GM23338 (cell line): ENCODE measurements at regions not wholly inside any gene's neighbourhood (a gene's known extent, or its start where the extent isn't known, plus 50 kb on each side); places are given as distances from the start of the nearest gene placed in this dataset.

Source experiments
- ATAC-seq: fragments of 200-7000 bp; cut with Tn5 transposase; 3 replicates; pipeline ENCODE4 v1.9.1; 2020
- DNase-seq: peaks from one replicate; pipeline ENCODE4 v3.0.0-alpha.2; 2015; ENCODE audit warnings: low spot score
- H2AFZ ChIP-seq: fragments of 200-600 bp; sonication (generic); 2 replicates; pipeline ENCODE4 v1.8.0; 2016; ENCODE audit warnings: antibody characterized with exemption, mild to moderate bottlenecking, moderate library complexity
- H3F3A ChIP-seq: fragments of 200-600 bp; sonication (generic); replicated peaks from 2 replicates; pipeline ENCODE4 v1.8.0; 2017; ENCODE audit warnings: antibody characterized with exemption, mixed run types, low read depth
- H3K27ac ChIP-seq: fragments of 200-600 bp; sonication (generic); 2 replicates; pipeline ENCODE4 v1.6.1; 2016; ENCODE audit warnings: low read depth
- H3K27me3 ChIP-seq: fragments of 200-600 bp; sonication (generic); 2 replicates; pipeline ENCODE4 v1.8.0; 2016; ENCODE audit warnings: mild to moderate bottlenecking, mixed run types, moderate library complexity; ENCODE audit not compliant: insufficient read depth
- H3K36me3 ChIP-seq: fragments of 200-600 bp; sonication (generic); 2 replicates; pipeline ENCODE4 v1.8.0; 2016; ENCODE audit warnings: mild to moderate bottlenecking; ENCODE audit not compliant: insufficient read depth
- H3K4me1 ChIP-seq: fragments of 200-600 bp; sonication (generic); 2 replicates; pipeline ENCODE4 v1.8.0; 2016; ENCODE audit warnings: mild to moderate bottlenecking, moderate library complexity; ENCODE audit not compliant: insufficient read depth
- H3K4me2 ChIP-seq: fragments of 200-600 bp; sonication (generic); 2 replicates; pipeline ENCODE4 v1.7.1; 2017; ENCODE audit warnings: mixed run types
- H3K4me3 ChIP-seq: fragments of 200-600 bp; sonication (generic); 2 replicates; pipeline ENCODE4 v1.6.1; 2016; ENCODE audit warnings: mixed run types
- H3K79me2 ChIP-seq: fragments of 200-600 bp; sonication (generic); replicated peaks from 2 replicates; pipeline ENCODE4 v1.8.0; 2017; ENCODE audit warnings: mild to moderate bottlenecking; ENCODE audit not compliant: insufficient read depth
- H3K9me2 ChIP-seq: fragments of 200-600 bp; sonication (generic); 2 replicates; pipeline ENCODE4 v1.8.0; 2017; ENCODE audit not compliant: insufficient read depth
- H4K20me1 ChIP-seq: fragments of 200-600 bp; sonication (generic); replicated peaks from 2 replicates; pipeline ENCODE4 v1.8.0; 2017; ENCODE audit warnings: mild to moderate bottlenecking; ENCODE audit not compliant: insufficient read depth
- H3K27ac Mint-ChIP-seq: 2 replicates; pipeline ENCODE4 v1.8.0; 2020; ENCODE audit warnings: inconsistent platforms, mild to moderate bottlenecking, moderate library complexity, mixed read lengths
- H3K27me3 Mint-ChIP-seq: 3 replicates; pipeline ENCODE4 v1.8.0; 2022; ENCODE audit warnings: low read depth, mild to moderate bottlenecking, moderate library complexity, mixed read lengths, inconsistent platforms; ENCODE audit not compliant: insufficient read depth, poor library complexity
- H3K36me3 Mint-ChIP-seq: 3 replicates; pipeline ENCODE4 v1.8.0; 2021; ENCODE audit warnings: low read depth, mild to moderate bottlenecking, inconsistent platforms, moderate library complexity, mixed read lengths
- H3K4me1 Mint-ChIP-seq: 3 replicates; pipeline ENCODE4 v1.8.0; 2020; ENCODE audit warnings: mild to moderate bottlenecking, inconsistent platforms, mixed read lengths
- H3K4me3 Mint-ChIP-seq: 3 replicates; pipeline ENCODE4 v1.8.0; 2021; ENCODE audit warnings: moderate library complexity, mild to moderate bottlenecking, inconsistent platforms, mixed read lengths
- H3K9me3 Mint-ChIP-seq: 3 replicates; pipeline ENCODE4 v1.8.0; 2020; ENCODE audit warnings: moderate library complexity, mild to moderate bottlenecking, inconsistent platforms, mixed read lengths
- CREB1 ChIP-seq: fragments of 250-450 bp; sonication (Bioruptor Pico); IDR thresholded peaks from 2 replicates; pipeline ENCODE4 v1.5.0; 2020; ENCODE audit warnings: low read depth, mild to moderate bottlenecking, moderate library complexity
- CTCF ChIP-seq, 2 experiments: fragments of 200-600 bp in 1 of 2; sonication (generic) in 1 of 2; conservative IDR thresholded peaks; 2 replicates each; pipeline versions ENCODE4 v1.5.1 to v1.6.1; 2016 to 2017; ENCODE audit warnings: antibody characterized with exemption in 2 of 2, low read depth in 2 of 2, mild to moderate bottlenecking in 2 of 2, moderate library complexity in 1 of 2
- ETS1 ChIP-seq: IDR thresholded peaks from 2 replicates; pipeline ENCODE4 v1.6.1; 2016; ENCODE audit warnings: antibody characterized with exemption
- EZH2 ChIP-seq: fragments of 200-600 bp; sonication (generic); IDR thresholded peaks from one replicate; pipeline ENCODE4 v1.8.0; 2017; ENCODE audit warnings: antibody characterized with exemption, mild to moderate bottlenecking, low read depth; ENCODE audit not compliant: unreplicated experiment
- EZH2phosphoT487 ChIP-seq: fragments of 200-600 bp; sonication (generic); IDR thresholded peaks from one replicate; pipeline ENCODE4 v1.8.1; 2018; ENCODE audit warnings: antibody characterized with exemption; ENCODE audit not compliant: unreplicated experiment
- JUNB ChIP-seq: IDR thresholded peaks from one replicate; pipeline ENCODE4 v1.6.1; 2016; ENCODE audit warnings: antibody characterized with exemption; ENCODE audit not compliant: unreplicated experiment
- NANOG ChIP-seq: IDR thresholded peaks from 2 replicates; pipeline ENCODE4 v1.6.1; 2016; ENCODE audit warnings: antibody characterized with exemption, borderline replicate concordance
- POLR2AphosphoS5 ChIP-seq: IDR thresholded peaks from 2 replicates; pipeline ENCODE4 v1.6.1; 2016; ENCODE audit warnings: antibody characterized with exemption, low read depth
- REST ChIP-seq: IDR thresholded peaks from one replicate; pipeline ENCODE4 v1.6.1; 2018; ENCODE audit warnings: antibody characterized with exemption; ENCODE audit not compliant: unreplicated experiment
- STAT1 ChIP-seq: IDR thresholded peaks from one replicate; pipeline ENCODE4 v1.6.1; 2016; ENCODE audit warnings: antibody characterized with exemption; ENCODE audit not compliant: unreplicated experiment
- ZNF114 ChIP-seq: fragments of 250-450 bp; sonication (Bioruptor Pico); IDR thresholded peaks from 2 replicates; pipeline ENCODE4 v1.5.0; 2020; ENCODE audit warnings: mild to moderate bottlenecking, moderate library complexity
- ZNF331 ChIP-seq: fragments of 250-450 bp; sonication (Bioruptor Pico); IDR thresholded peaks from 2 replicates; pipeline ENCODE4 v1.5.0; 2020; ENCODE audit warnings: low read depth, mild to moderate bottlenecking, moderate library complexity
- ZNF462 ChIP-seq: fragments of 250-450 bp; sonication (Bioruptor Pico); IDR thresholded peaks from 2 replicates; pipeline ENCODE4 v1.5.0; 2020; ENCODE audit warnings: mild to moderate bottlenecking, moderate library complexity

- H3K27ac Mint-ChIP-seq: no peak overlapping the region
- H3K4me1 Mint-ChIP-seq: peaks cover 10% of the 10 kb centered on the region
- ATAC-seq: no peak
- Histone ChIP-seq H3K36me3 (no peaks in the 10 kb centered on the region), H3K79me2 (no peaks in the 10 kb centered on the region), H3K4me2 (no peak overlapping the region), H2AFZ (no peak overlapping the region), H3K4me1 (peaks cover 7% of the 10 kb centered on the region), H4K20me1 (no peaks in the 10 kb centered on the region), H3K9me2 (no peaks in the 10 kb centered on the region), H3K27ac (no peak overlapping the region), H3K4me3 (no peak overlapping the region), H3K27me3 (no peaks in the 10 kb centered on the region), H3F3A (no peaks in the 10 kb centered on the region)
- H3K4me3 Mint-ChIP-seq: no peak overlapping the region
- peaks cover 36% of the 10 kb centered on the region for H3K9me3 Mint-ChIP-seq
- TF ChIP-seq STAT1 (no peak), ZNF331 (CRISPR knock-in tag) (no peak), CREB1 (CRISPR knock-in tag) (no peak), ZNF462 (CRISPR knock-in tag) (no peak), POLR2AphosphoS5 (no peak), ZNF114 (CRISPR knock-in tag) (no peak), EZH2phosphoT487 (no peak), JUNB (no peak), CTCF (conservative IDR thresholded peaks at IDR 0.05; ENCODE audit: low read depth in 2 of 2) (no peak), ETS1 (no peak), REST (no peak), NANOG (no peak), EZH2 (no peak)
- peaks cover 4% of the 10 kb centered on the region for H3K27me3 Mint-ChIP-seq
- no peak for DNase-seq
- H3K36me3 Mint-ChIP-seq: peaks cover 3% of the 10 kb centered on the region; the same call in 1 of the 3 replicates
These were observed 262.5 kb upstream of the PPP2R2D start for GRCh38 chr10:131638049-131638879.
